B cell (primary cell): ENCODE measurements at regions not wholly inside any gene's neighbourhood (a gene's known extent, or its start where the extent isn't known, plus 50 kb on each side); places are given as distances from the start of the nearest gene placed in this dataset.
"Not testable (repeated sequence)": the region's sequence is repeated elsewhere in the genome, so short reads cannot be mapped to it uniquely, and the experiment has no call there.

ENCODE experiments used
- ATAC-seq: fragments of 200-7000 bp; cut with Tn5 transposase; one replicate; pipeline ENCODE4 v1.10.0; 2021; ENCODE audit warnings: low read depth, mild to moderate bottlenecking, moderate number of reproducible peaks, moderate library complexity
- CTCF ChIA-PET: fragments of 350-600 bp; sonication (Branson Sonifier 250); formaldehyde crosslinking; loops from one replicate; lab custom pipeline; 2021; ENCODE audit warnings: antibody characterized with exemption, inconsistent platforms; lab: Charles Lee
- POLR2A ChIA-PET: fragments of 350-600 bp; sonication (Branson Sonifier 250); formaldehyde crosslinking; loops from one replicate; lab custom pipeline; 2021; ENCODE audit warnings: antibody characterized with exemption; lab: Charles Lee
- DNase-seq: peaks from one replicate; pipeline ENCODE4 v3.0.0; 2013
- H2AFZ ChIP-seq: 2 replicates; pipeline ENCODE4 v1.6.1; 2012; ENCODE audit warnings: mild to moderate bottlenecking, low read depth, low read length; ENCODE audit not compliant: insufficient read depth, poor library complexity, severe bottlenecking
- H3K27ac ChIP-seq, 2 donors: 1 replicate in 1 of 2; 2 replicates in 1 of 2; pipeline ENCODE4 v1.5.1; 2012 to 2013; ENCODE audit warnings: low read length in 2 of 2, mild to moderate bottlenecking in 2 of 2, moderate library complexity in 1 of 2
- H3K27me3 ChIP-seq, 4 experiments: fragments of 200-600 bp in 1 of 4; sonication (generic) in 1 of 4; replicated peaks in 1 of 4; 1 replicate in 2 of 4; 2 replicates in 2 of 4; pipeline versions ENCODE4 v1.6.1 to v1.7.0; 2013 to 2016; ENCODE audit warnings: low read length in 3 of 4, mild to moderate bottlenecking in 2 of 4, mixed read lengths in 1 of 4, moderate library complexity in 1 of 4; ENCODE audit not compliant: insufficient read depth in 4 of 4, control insufficient read depth in 3 of 4; ENCODE audit errors: control extremely low read depth in 1 of 4
- H3K36me3 ChIP-seq, 2 experiments: replicated peaks in 1 of 2; 1 replicate in 1 of 2; 2 replicates in 1 of 2; pipeline versions ENCODE4 v1.6.1 to v1.7.1; 2013; ENCODE audit warnings: low read length in 1 of 2; ENCODE audit not compliant: insufficient read depth in 2 of 2, control insufficient read depth in 1 of 2; ENCODE audit errors: control extremely low read depth in 1 of 2, extremely low read depth in 1 of 2
- H3K4me1 ChIP-seq, 2 donors: fragments of 200-600 bp in 1 of 2; sonication (generic) in 1 of 2; 1 replicate in 1 of 2; 2 replicates in 1 of 2; pipeline versions ENCODE4 v1.5.1 to v1.6.1; 2013 to 2017; ENCODE audit warnings: low read length in 2 of 2; ENCODE audit not compliant: control insufficient read depth in 2 of 2, insufficient read depth in 2 of 2
- H3K4me2 ChIP-seq: replicated peaks from 2 replicates; pipeline ENCODE3; 2012; ENCODE audit warnings: mild to moderate bottlenecking, low read depth, low read length; ENCODE audit not compliant: poor library complexity, severe bottlenecking
- H3K4me3 ChIP-seq, 5 experiments: fragments of 200-600 bp in 1 of 5; sonication (generic) in 1 of 5; 1 replicate in 3 of 5; 2 replicates in 2 of 5; pipeline versions ENCODE4 v1.5.1 to v1.7.0; 2011 to 2016; ENCODE audit warnings: low read length in 4 of 5, mild to moderate bottlenecking in 4 of 5, low read depth in 2 of 5, control low read depth in 1 of 5, moderate library complexity in 1 of 5; ENCODE audit not compliant: insufficient read depth in 1 of 5; ENCODE audit errors: control extremely low read depth in 1 of 5, extremely low read depth in 1 of 5
- H3K79me2 ChIP-seq: fragments of 200-600 bp; sonication (generic); one replicate; pipeline ENCODE4 v1.6.0; 2016; ENCODE audit warnings: low read length; ENCODE audit not compliant: control insufficient read depth, insufficient read depth
- H3K9ac ChIP-seq: fragments of 200-600 bp; sonication (generic); 2 replicates; pipeline ENCODE4 v1.6.1; 2017; ENCODE audit warnings: mild to moderate bottlenecking, low read length, moderate library complexity
- H3K9me3 ChIP-seq, 3 donors: one replicate each; pipeline versions ENCODE4 v1.6.1 to v1.7.1; 2013; ENCODE audit warnings: low read length in 2 of 3; ENCODE audit not compliant: control insufficient read depth in 2 of 3, insufficient read depth in 1 of 3; ENCODE audit errors: control extremely low read depth in 1 of 3
- H4K20me1 ChIP-seq: 2 replicates; pipeline ENCODE4 v1.6.0; 2012; ENCODE audit warnings: mild to moderate bottlenecking, low read length; ENCODE audit not compliant: insufficient read depth, control insufficient read depth, poor library complexity, severe bottlenecking
- H3K27ac Mint-ChIP-seq: one replicate; pipeline ENCODE4 v1.8.0; 2021; ENCODE audit warnings: mixed read lengths
- H3K27me3 Mint-ChIP-seq: one replicate; pipeline ENCODE4 v1.8.0; 2021; ENCODE audit warnings: mixed read lengths
- H3K4me1 Mint-ChIP-seq: one replicate; pipeline ENCODE4 v1.8.0; 2021; ENCODE audit warnings: mixed read lengths
- H3K4me3 Mint-ChIP-seq: one replicate; pipeline ENCODE4 v1.8.0; 2021; ENCODE audit warnings: mixed read lengths
- H3K9me3 Mint-ChIP-seq: one replicate; pipeline ENCODE4 v1.8.0; 2022; ENCODE audit warnings: mixed read lengths; ENCODE audit not compliant: insufficient read depth
- WGBS: methylation state at CpG from one replicate; pipeline ENCODE4 v1.1.5; 2013; ENCODE audit warnings: missing lambda C conversion rate; ENCODE audit not compliant: insufficient coverage; 5-methylcytosine and 5-hydroxymethylcytosine counted together
- intact Hi-C: fragments of 100-400 bp; cut with micrococcal nuclease; formaldehyde crosslinking; loops from one replicate; pipeline ENCODE4 v1.10.0; 2022

- H3K4me3 ChIP-seq, DNase-seq, H2AFZ ChIP-seq, H3K27me3 ChIP-seq, H3K4me2 ChIP-seq, H3K4me1 Mint-ChIP-seq, H3K27me3 Mint-ChIP-seq, ATAC-seq, H3K27ac Mint-ChIP-seq, H3K79me2 ChIP-seq, H3K9ac ChIP-seq, H3K9me3 Mint-ChIP-seq, H3K27ac ChIP-seq, H3K4me3 Mint-ChIP-seq, CTCF ChIA-PET, H4K20me1 ChIP-seq, H3K36me3 ChIP-seq, H3K4me1 ChIP-seq, intact Hi-C loops, POLR2A ChIA-PET, H3K9me3 ChIP-seq: not testable (repeated sequence)
- no CpG with 5 or more reads among the region's 1 CpG for WGBS
These were observed 947.5 kb upstream of the DEFB115 start for GRCh38 chr20:30309938-30310337.

- H3K27ac Mint-ChIP-seq, H3K9me3 ChIP-seq, H3K9me3 Mint-ChIP-seq, DNase-seq, H3K4me2 ChIP-seq, ATAC-seq, H2AFZ ChIP-seq, H3K27me3 ChIP-seq, H3K9ac ChIP-seq, H4K20me1 ChIP-seq, H3K4me3 ChIP-seq, H3K4me1 Mint-ChIP-seq, H3K79me2 ChIP-seq, POLR2A ChIA-PET, H3K4me3 Mint-ChIP-seq, intact Hi-C loops, H3K4me1 ChIP-seq, H3K27ac ChIP-seq, H3K36me3 ChIP-seq, CTCF ChIA-PET, H3K27me3 Mint-ChIP-seq: not testable (repeated sequence)
- WGBS, result 60% methylated on average over 2 of the region's 2 CpGs
These were observed 947.1 kb upstream of the DEFB115 start for GRCh38 chr20:30310385-30310784.

GRCh38 chr20:30312220-30312619, 945.2 kb upstream of the DEFB115 start:
- H4K20me1 ChIP-seq, H3K4me1 Mint-ChIP-seq, H3K4me3 Mint-ChIP-seq, intact Hi-C loops, H3K27ac ChIP-seq, ATAC-seq, H3K27ac Mint-ChIP-seq, H3K4me3 ChIP-seq, H3K27me3 Mint-ChIP-seq, H3K27me3 ChIP-seq, H3K9me3 Mint-ChIP-seq, POLR2A ChIA-PET, H3K9ac ChIP-seq, H3K9me3 ChIP-seq, H3K4me2 ChIP-seq, H3K36me3 ChIP-seq, CTCF ChIA-PET, H3K4me1 ChIP-seq, H2AFZ ChIP-seq, DNase-seq, H3K79me2 ChIP-seq: not testable (repeated sequence)
- no CpG with 5 or more reads among the region's 4 CpGs for WGBS

GRCh38 chr20:30313660-30314059, 943.8 kb upstream of the DEFB115 start:
- H3K4me3 ChIP-seq, H3K4me2 ChIP-seq, intact Hi-C loops, H3K9me3 Mint-ChIP-seq, ATAC-seq, H3K4me1 ChIP-seq, H4K20me1 ChIP-seq, H3K27ac ChIP-seq, H3K9ac ChIP-seq, DNase-seq, H3K4me1 Mint-ChIP-seq, POLR2A ChIA-PET, H3K9me3 ChIP-seq, H3K79me2 ChIP-seq, CTCF ChIA-PET, H2AFZ ChIP-seq, H3K27me3 ChIP-seq, H3K4me3 Mint-ChIP-seq, H3K27ac Mint-ChIP-seq, H3K36me3 ChIP-seq: not testable (repeated sequence)
- WGBS, result no CpG with 5 or more reads among the region's 1 CpG
- peaks cover 10% of the 10 kb centered on the region for H3K27me3 Mint-ChIP-seq
